ENCODE measurements at regions not wholly inside any gene's neighbourhood (a gene's known extent, or its start where the extent isn't known, plus 50 kb on each side); places are given as distances from the start of the nearest gene placed in this dataset.

DNA sequence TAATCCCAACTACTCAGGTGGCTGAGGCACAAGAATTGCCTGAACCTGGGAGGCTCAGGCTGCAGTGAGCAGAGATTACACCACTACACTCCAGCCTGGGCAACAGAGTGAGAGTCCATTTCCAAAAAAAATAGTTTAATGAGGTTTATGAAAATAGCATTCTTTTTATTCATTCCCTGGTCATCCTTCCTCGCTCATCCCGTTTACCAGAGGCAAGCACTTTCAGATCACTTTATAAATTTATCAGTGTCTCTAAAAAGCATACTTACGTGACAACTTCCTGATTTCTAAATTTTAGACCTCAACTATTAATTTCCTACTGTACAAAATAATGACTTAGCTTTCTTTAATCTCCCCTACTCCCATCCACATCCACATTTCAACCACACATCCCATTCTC lies 864.8 kb downstream of the EPHA4 start:
- TF ChIP-seq EZH2phosphoT487 (IDR thresholded peaks at IDR 0.05; ENCODE audit: low read depth, severe bottlenecking, unreplicated experiment) (no peak), EZH2 (IDR thresholded peaks at IDR 0.05; ENCODE audit: borderline replicate concordance) (no peak)
- TF ChIP-seq, protein P1, sequence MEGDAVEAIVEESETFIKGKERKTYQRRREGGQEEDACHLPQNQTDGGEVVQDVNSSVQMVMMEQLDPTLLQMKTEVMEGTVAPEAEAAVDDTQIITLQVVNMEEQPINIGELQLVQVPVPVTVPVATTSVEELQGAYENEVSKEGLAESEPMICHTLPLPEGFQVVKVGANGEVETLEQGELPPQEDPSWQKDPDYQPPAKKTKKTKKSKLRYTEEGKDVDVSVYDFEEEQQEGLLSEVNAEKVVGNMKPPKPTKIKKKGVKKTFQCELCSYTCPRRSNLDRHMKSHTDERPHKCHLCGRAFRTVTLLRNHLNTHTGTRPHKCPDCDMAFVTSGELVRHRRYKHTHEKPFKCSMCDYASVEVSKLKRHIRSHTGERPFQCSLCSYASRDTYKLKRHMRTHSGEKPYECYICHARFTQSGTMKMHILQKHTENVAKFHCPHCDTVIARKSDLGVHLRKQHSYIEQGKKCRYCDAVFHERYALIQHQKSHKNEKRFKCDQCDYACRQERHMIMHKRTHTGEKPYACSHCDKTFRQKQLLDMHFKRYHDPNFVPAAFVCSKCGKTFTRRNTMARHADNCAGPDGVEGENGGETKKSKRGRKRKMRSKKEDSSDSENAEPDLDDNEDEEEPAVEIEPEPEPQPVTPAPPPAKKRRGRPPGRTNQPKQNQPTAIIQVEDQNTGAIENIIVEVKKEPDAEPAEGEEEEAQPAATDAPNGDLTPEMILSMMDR (IDR thresholded peaks at IDR 0.05; ENCODE audit: poor library complexity), result no peak

Data from hepatocyte (in vitro differentiated cells).